ENCODE measurements at regions not wholly inside any gene's neighbourhood (a gene's known extent, or its start where the extent isn't known, plus 50 kb on each side); places are given as distances from the start of the nearest gene placed in this dataset.

DNA sequence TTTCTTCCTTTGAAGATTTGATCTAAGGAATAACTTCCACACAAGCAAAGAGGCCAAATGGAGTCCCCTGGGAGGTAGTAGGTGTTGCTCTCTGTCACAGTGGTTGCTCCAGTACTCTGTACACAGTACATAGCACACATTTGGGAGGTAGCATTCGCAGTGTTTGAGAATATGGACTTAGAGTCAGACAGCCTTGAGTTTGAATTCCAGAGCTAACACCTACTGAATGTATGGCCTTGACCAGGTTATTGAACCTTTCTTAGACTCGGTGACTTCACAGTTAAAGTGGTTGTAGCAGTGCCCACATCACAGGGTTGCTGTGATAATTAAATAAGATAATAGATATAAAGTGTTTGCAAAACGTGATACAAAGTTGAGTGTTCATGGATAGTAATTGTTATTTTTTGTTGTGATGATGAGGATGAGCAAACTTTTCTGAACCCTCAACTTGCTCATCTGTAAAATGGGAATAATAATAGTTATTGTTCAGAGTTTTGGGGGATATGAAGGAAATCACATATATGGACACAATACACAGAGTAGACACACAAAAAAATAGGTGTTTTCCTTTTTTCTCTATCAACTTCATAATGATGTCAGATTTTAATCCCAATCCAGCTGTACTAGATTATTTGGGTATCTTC lies 271.6 kb upstream of the CRY1 start:
- H3K27me3 ChIP-seq = no peaks in the 10 kb centered on the region
- H3K27ac ChIP-seq = no peak overlapping the region
- no peak for DNase-seq (ENCODE audit: low spot score in 2 of 2)
- WGBS = 88% methylated on average over 3 of the region's 3 CpGs
- no peaks in the 10 kb centered on the region for H3K4me1 ChIP-seq
- no peak overlapping the region for H3K4me3 ChIP-seq
- no peaks in the 10 kb centered on the region for H3K9me3 ChIP-seq
- TF ChIP-seq POLR2AphosphoS5 (IDR thresholded peaks at IDR 0.05) (no peak), EP300 (IDR thresholded peaks at IDR 0.05) (no peak), POLR2A (IDR thresholded peaks at IDR 0.05) (no peak)
- TF ChIP-seq, protein P1, sequence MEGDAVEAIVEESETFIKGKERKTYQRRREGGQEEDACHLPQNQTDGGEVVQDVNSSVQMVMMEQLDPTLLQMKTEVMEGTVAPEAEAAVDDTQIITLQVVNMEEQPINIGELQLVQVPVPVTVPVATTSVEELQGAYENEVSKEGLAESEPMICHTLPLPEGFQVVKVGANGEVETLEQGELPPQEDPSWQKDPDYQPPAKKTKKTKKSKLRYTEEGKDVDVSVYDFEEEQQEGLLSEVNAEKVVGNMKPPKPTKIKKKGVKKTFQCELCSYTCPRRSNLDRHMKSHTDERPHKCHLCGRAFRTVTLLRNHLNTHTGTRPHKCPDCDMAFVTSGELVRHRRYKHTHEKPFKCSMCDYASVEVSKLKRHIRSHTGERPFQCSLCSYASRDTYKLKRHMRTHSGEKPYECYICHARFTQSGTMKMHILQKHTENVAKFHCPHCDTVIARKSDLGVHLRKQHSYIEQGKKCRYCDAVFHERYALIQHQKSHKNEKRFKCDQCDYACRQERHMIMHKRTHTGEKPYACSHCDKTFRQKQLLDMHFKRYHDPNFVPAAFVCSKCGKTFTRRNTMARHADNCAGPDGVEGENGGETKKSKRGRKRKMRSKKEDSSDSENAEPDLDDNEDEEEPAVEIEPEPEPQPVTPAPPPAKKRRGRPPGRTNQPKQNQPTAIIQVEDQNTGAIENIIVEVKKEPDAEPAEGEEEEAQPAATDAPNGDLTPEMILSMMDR (IDR thresholded peaks at IDR 0.05) = no peak
- H3K36me3 ChIP-seq = no peaks in the 10 kb centered on the region

DNA sequence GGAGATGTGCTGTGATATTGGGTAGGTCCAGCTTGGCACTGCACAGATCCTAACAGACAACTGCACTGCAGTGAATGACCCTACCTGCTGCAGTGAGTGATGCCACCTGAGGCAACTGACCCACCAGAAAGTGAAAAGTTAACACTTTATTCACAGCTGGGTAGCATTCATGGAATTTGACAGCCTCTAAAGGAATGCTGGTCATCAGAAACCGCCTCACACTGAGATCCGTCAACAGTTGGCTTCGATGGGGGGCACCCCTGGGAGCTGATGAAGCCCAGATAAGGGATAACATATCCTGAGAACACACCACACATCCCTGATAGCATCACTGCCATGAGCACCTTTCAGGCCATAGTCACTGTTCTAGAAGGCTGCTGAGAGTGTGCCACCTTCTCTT lies 272.4 kb upstream of the CRY1 start:
- H3K27ac ChIP-seq = no peak overlapping the region
- H3K4me1 ChIP-seq = no peaks in the 10 kb centered on the region
- no peaks in the 10 kb centered on the region for H3K27me3 ChIP-seq
- no peak overlapping the region for H3K4me3 ChIP-seq
- 83% methylated on average over 3 of the region's 3 CpGs for WGBS
- no peaks in the 10 kb centered on the region for H3K9me3 ChIP-seq
- TF ChIP-seq POLR2AphosphoS5 (IDR thresholded peaks at IDR 0.05) = no peak
- TF ChIP-seq, protein P1 (IDR thresholded peaks at IDR 0.05) = no peak
- no peaks in the 10 kb centered on the region for H3K36me3 ChIP-seq
- no peak for DNase-seq (ENCODE audit: low spot score in 2 of 2)

DNA sequence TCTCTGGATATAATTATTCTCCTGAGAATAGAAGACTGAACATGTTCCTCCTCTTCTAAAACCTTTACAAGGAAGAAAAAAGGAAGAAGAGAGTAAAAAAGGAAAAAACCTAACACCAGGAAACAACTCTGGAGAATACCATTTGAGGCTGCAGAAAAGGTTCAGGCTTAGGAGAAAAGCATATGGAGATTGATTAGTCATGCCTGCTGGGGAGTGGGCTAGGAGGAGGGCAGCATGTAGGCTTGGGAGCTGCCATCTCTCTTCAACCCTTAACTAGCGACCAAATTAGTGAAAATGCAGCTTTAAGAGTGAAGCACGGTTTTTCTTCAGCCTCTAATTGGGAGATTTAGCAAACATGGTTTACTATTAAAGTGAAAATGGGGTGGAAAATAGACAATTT lies 273.0 kb upstream of the CRY1 start:
- no peaks in the 10 kb centered on the region for H3K36me3 ChIP-seq
- H3K4me1 ChIP-seq = no peaks in the 10 kb centered on the region
- no peaks in the 10 kb centered on the region for H3K27me3 ChIP-seq
- no peak for TF ChIP-seq POLR2A (IDR thresholded peaks at IDR 0.05)
- TF ChIP-seq, protein P1 (IDR thresholded peaks at IDR 0.05) = no peak
- TF ChIP-seq POLR2AphosphoS5 (IDR thresholded peaks at IDR 0.05) = no peak
- no peak for TF ChIP-seq EP300 (IDR thresholded peaks at IDR 0.05)
- H3K4me3 ChIP-seq = no peak overlapping the region
- H3K27ac ChIP-seq = no peak overlapping the region
- DNase-seq (ENCODE audit: low spot score in 2 of 2) = no peak
- 83% methylated on average over 2 of the region's 2 CpGs for WGBS
- H3K9me3 ChIP-seq = no peaks in the 10 kb centered on the region

DNA sequence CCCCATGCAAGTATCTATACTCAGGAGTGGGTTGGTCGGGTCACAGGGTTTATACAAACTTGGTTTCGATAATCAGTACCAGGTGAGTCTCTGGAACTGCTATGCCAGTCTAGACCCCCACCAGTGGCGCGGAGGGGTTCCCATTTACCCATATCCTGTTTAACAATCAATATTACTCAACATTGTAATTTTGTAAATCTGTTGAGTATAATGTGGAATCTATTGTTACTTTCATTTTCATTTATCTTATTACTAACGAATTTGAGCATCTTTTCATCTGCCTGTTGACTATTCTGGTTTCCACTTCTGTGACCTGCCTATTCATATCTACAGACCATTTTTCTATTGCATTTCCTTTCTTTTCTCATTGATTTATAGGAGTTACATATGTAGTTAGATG lies 275.2 kb upstream of the CRY1 start:
- TF ChIP-seq EP300 (IDR thresholded peaks at IDR 0.05) = no peak
- TF ChIP-seq POLR2AphosphoS5 (IDR thresholded peaks at IDR 0.05) = no peak
- TF ChIP-seq, protein P1 (IDR thresholded peaks at IDR 0.05) = no peak
- no peak for TF ChIP-seq POLR2A (IDR thresholded peaks at IDR 0.05)
- H3K36me3 ChIP-seq = no peaks in the 10 kb centered on the region
- no peak overlapping the region for H3K4me3 ChIP-seq
- no peaks in the 10 kb centered on the region for H3K9me3 ChIP-seq
- H3K27me3 ChIP-seq = no peaks in the 10 kb centered on the region
- peaks cover 4% of the 10 kb centered on the region for H3K4me1 ChIP-seq
- no peak for DNase-seq (ENCODE audit: low spot score in 2 of 2)
- H3K27ac ChIP-seq = no peak overlapping the region
- 74% methylated on average over 5 of the region's 5 CpGs for WGBS

DNA sequence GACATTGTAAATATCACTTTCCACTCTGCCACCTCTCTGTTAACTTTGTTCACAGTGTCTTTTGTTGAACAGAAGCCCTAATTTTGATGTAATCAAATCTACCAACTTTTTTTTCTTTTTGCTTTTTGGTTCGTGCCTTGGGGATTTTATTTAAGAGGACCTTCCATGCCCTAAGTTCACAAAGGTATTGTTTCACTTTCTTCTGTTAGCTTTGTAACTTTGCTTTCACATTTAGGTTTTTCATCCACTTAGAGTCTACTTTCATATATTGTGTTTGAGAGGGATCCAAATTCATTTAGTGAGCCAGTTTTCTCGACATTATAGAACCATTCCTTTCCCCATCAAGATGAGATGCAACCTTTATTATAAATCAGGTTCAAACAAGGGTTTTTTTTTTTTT lies 275.7 kb upstream of the CRY1 start:
- Histone ChIP-seq H3K27ac (no peak overlapping the region), H3K27me3 (no peaks in the 10 kb centered on the region), H3K4me1 (peaks cover 4% of the 10 kb centered on the region), H3K9me3 (no peaks in the 10 kb centered on the region), H3K36me3 (no peaks in the 10 kb centered on the region), H3K4me3 (no peak overlapping the region)
- WGBS = 77% methylated on average over 2 of the region's 2 CpGs
- DNase-seq (ENCODE audit: low spot score in 2 of 2) = no peak
- TF ChIP-seq POLR2AphosphoS5 (IDR thresholded peaks at IDR 0.05) = no peak
- TF ChIP-seq EP300 (IDR thresholded peaks at IDR 0.05) = no peak
- TF ChIP-seq, protein P1 (IDR thresholded peaks at IDR 0.05) = no peak
- no peak for TF ChIP-seq POLR2A (IDR thresholded peaks at IDR 0.05)
